ENCODE measurements at regions not wholly inside any gene's neighbourhood (a gene's known extent, or its start where the extent isn't known, plus 50 kb on each side); places are given as distances from the start of the nearest gene placed in this dataset.

- no peaks in the 10 kb centered on the region for H3K79me2 ChIP-seq (ENCODE audit: control insufficient read depth, insufficient read depth, low read length)
- H3K23ac ChIP-seq (ENCODE audit: low read length), result no peak overlapping the region
- H3K4ac ChIP-seq (ENCODE audit: low read depth, low read length), result no peak overlapping the region
- DNase-seq, result no peak
- H2BK5ac ChIP-seq (ENCODE audit: low read length), result no peak overlapping the region
- H2BK120ac ChIP-seq (ENCODE audit: low read depth, low read length), result no peak overlapping the region
- no peaks in the 10 kb centered on the region for H3K79me1 ChIP-seq (ENCODE audit: low read length)
- no peak overlapping the region for H2AK5ac ChIP-seq (ENCODE audit: low read length)
- H3K4me2 ChIP-seq (ENCODE audit: low read length), result no peak overlapping the region
- no CpG with 5 or more reads among the region's 23 CpGs for WGBS (ENCODE audit: extremely low coverage, insufficient coverage, low lambda C conversion rate)
- H3K9ac ChIP-seq (ENCODE audit: low read length), result no peak overlapping the region
- peaks cover 3% of the 10 kb centered on the region for H3K4me1 ChIP-seq (ENCODE audit: control insufficient read depth, low read depth, low read length)
- H2BK15ac ChIP-seq (replicated peaks; ENCODE audit: low read depth), result no peak overlapping the region
- H4K8ac ChIP-seq (ENCODE audit: low read depth, low read length), result no peak overlapping the region
- no peak overlapping the region for H3K27ac ChIP-seq (ENCODE audit: low read depth, low read length)
- no peak overlapping the region for H4K5ac ChIP-seq (ENCODE audit: low read length)
- H3K4me3 ChIP-seq (ENCODE audit: low read length), result no peak overlapping the region
- H3K18ac ChIP-seq (ENCODE audit: low read length), result no peak overlapping the region
- no peak overlapping the region for H3K56ac ChIP-seq (ENCODE audit: low read length)
- H3K36me3 ChIP-seq (ENCODE audit: control insufficient read depth, insufficient read depth, low read length), result no peaks in the 10 kb centered on the region
- no peaks in the 10 kb centered on the region for H3K27me3 ChIP-seq (ENCODE audit: insufficient read depth, low read length, poor library complexity)
Observed at GRCh38 chr9:135255841-135256580, 168.5 kb downstream of the OLFM1 start.

- DNase-seq, result no peak
- Histone ChIP-seq H3K56ac (ENCODE audit: low read length) (no peak overlapping the region), H3K27me3 (ENCODE audit: insufficient read depth, low read length, poor library complexity) (no peaks in the 10 kb centered on the region), H3K4me1 (ENCODE audit: control insufficient read depth, low read depth, low read length) (peaks cover 3% of the 10 kb centered on the region), H3K79me2 (ENCODE audit: control insufficient read depth, insufficient read depth, low read length) (no peaks in the 10 kb centered on the region), H3K4ac (ENCODE audit: low read depth, low read length) (no peak overlapping the region), H4K5ac (ENCODE audit: low read length) (no peak overlapping the region), H4K8ac (ENCODE audit: low read depth, low read length) (no peak overlapping the region), H3K36me3 (ENCODE audit: control insufficient read depth, insufficient read depth, low read length) (no peaks in the 10 kb centered on the region), H3K18ac (ENCODE audit: low read length) (no peak overlapping the region), H3K79me1 (ENCODE audit: low read length) (no peaks in the 10 kb centered on the region), H3K4me2 (ENCODE audit: low read length) (no peak overlapping the region), H2BK120ac (ENCODE audit: low read depth, low read length) (no peak overlapping the region), H2BK5ac (ENCODE audit: low read length) (no peak overlapping the region), H2BK15ac (replicated peaks; ENCODE audit: low read depth) (no peak overlapping the region), H3K27ac (ENCODE audit: low read depth, low read length) (no peak overlapping the region), H2AK5ac (ENCODE audit: low read length) (no peak overlapping the region), H3K9ac (ENCODE audit: low read length) (no peak overlapping the region), H3K23ac (ENCODE audit: low read length) (no peak overlapping the region), H3K4me3 (ENCODE audit: low read length) (no peak overlapping the region)
- WGBS (ENCODE audit: extremely low coverage, insufficient coverage, low lambda C conversion rate), result no CpG with 5 or more reads among the region's 26 CpGs
Observed at GRCh38 chr9:135256581-135257354, 169.3 kb downstream of the OLFM1 start.

GRCh38 chr9:135258461-135258860 is 171.0 kb downstream of the OLFM1 start:
- no peak for DNase-seq
- H4K8ac ChIP-seq (ENCODE audit: low read depth, low read length), result no peak overlapping the region
- H3K79me2 ChIP-seq (ENCODE audit: control insufficient read depth, insufficient read depth, low read length), result no peaks in the 10 kb centered on the region
- no peak overlapping the region for H3K18ac ChIP-seq (ENCODE audit: low read length)
- H3K27me3 ChIP-seq (ENCODE audit: insufficient read depth, low read length, poor library complexity), result no peaks in the 10 kb centered on the region
- no CpG with 5 or more reads among the region's 23 CpGs for WGBS (ENCODE audit: extremely low coverage, insufficient coverage, low lambda C conversion rate)
- H2AK5ac ChIP-seq (ENCODE audit: low read length), result no peak overlapping the region
- H3K27ac ChIP-seq (ENCODE audit: low read depth, low read length), result no peak overlapping the region
- H3K36me3 ChIP-seq (ENCODE audit: control insufficient read depth, insufficient read depth, low read length), result no peaks in the 10 kb centered on the region
- H3K56ac ChIP-seq (ENCODE audit: low read length), result no peak overlapping the region
- H3K4me2 ChIP-seq (ENCODE audit: low read length), result no peak overlapping the region
- H3K23ac ChIP-seq (ENCODE audit: low read length), result no peak overlapping the region
- no peaks in the 10 kb centered on the region for H3K79me1 ChIP-seq (ENCODE audit: low read length)
- H3K9ac ChIP-seq (ENCODE audit: low read length), result no peak overlapping the region
- no peaks in the 10 kb centered on the region for H3K4me1 ChIP-seq (ENCODE audit: control insufficient read depth, low read depth, low read length)
- no peak overlapping the region for H3K4me3 ChIP-seq (ENCODE audit: low read length)
- H2BK5ac ChIP-seq (ENCODE audit: low read length), result no peak overlapping the region
- no peak overlapping the region for H3K4ac ChIP-seq (ENCODE audit: low read depth, low read length)
- H2BK15ac ChIP-seq (replicated peaks; ENCODE audit: low read depth), result no peak overlapping the region
- H4K5ac ChIP-seq (ENCODE audit: low read length), result no peak overlapping the region
- no peak overlapping the region for H2BK120ac ChIP-seq (ENCODE audit: low read depth, low read length)

- no peak overlapping the region for H3K4me2 ChIP-seq (ENCODE audit: low read length)
- H2BK15ac ChIP-seq (replicated peaks; ENCODE audit: low read depth), result no peak overlapping the region
- no peak overlapping the region for H3K27ac ChIP-seq (ENCODE audit: low read depth, low read length)
- WGBS (ENCODE audit: extremely low coverage, insufficient coverage, low lambda C conversion rate), result no CpG with 5 or more reads among the region's 19 CpGs
- no peaks in the 10 kb centered on the region for H3K79me1 ChIP-seq (ENCODE audit: low read length)
- H3K4me1 ChIP-seq (ENCODE audit: control insufficient read depth, low read depth, low read length), result no peaks in the 10 kb centered on the region
- no peak overlapping the region for H3K9ac ChIP-seq (ENCODE audit: low read length)
- H3K56ac ChIP-seq (ENCODE audit: low read length), result no peak overlapping the region
- no peak overlapping the region for H3K4ac ChIP-seq (ENCODE audit: low read depth, low read length)
- H2BK5ac ChIP-seq (ENCODE audit: low read length), result no peak overlapping the region
- no peaks in the 10 kb centered on the region for H3K27me3 ChIP-seq (ENCODE audit: insufficient read depth, low read length, poor library complexity)
- H2AK5ac ChIP-seq (ENCODE audit: low read length), result no peak overlapping the region
- DNase-seq, result no peak
- no peak overlapping the region for H2BK120ac ChIP-seq (ENCODE audit: low read depth, low read length)
- no peak overlapping the region for H3K23ac ChIP-seq (ENCODE audit: low read length)
- H3K36me3 ChIP-seq (ENCODE audit: control insufficient read depth, insufficient read depth, low read length), result no peaks in the 10 kb centered on the region
- no peak overlapping the region for H4K8ac ChIP-seq (ENCODE audit: low read depth, low read length)
- no peak overlapping the region for H4K5ac ChIP-seq (ENCODE audit: low read length)
- no peak overlapping the region for H3K4me3 ChIP-seq (ENCODE audit: low read length)
- H3K79me2 ChIP-seq (ENCODE audit: control insufficient read depth, insufficient read depth, low read length), result no peaks in the 10 kb centered on the region
- H3K18ac ChIP-seq (ENCODE audit: low read length), result no peak overlapping the region
Observed at GRCh38 chr9:135259273-135259672, 171.8 kb downstream of the OLFM1 start.

GRCh38 chr9:135260221-135261180 is 173.0 kb downstream of the OLFM1 start:
- H3K4me1 ChIP-seq (ENCODE audit: control insufficient read depth, low read depth, low read length), result no peaks in the 10 kb centered on the region
- H2BK15ac ChIP-seq (replicated peaks; ENCODE audit: low read depth), result no peak overlapping the region
- H3K4me3 ChIP-seq (ENCODE audit: low read length), result no peak overlapping the region

More at GRCh38 chr9:135260221-135261180, 173.0 kb downstream of the OLFM1 start:
- Histone ChIP-seq H3K79me2 (ENCODE audit: control insufficient read depth, insufficient read depth, low read length) (no peaks in the 10 kb centered on the region), H3K9ac (ENCODE audit: low read length) (no peak overlapping the region), H3K4ac (ENCODE audit: low read depth, low read length) (no peak overlapping the region), H3K27ac (ENCODE audit: low read depth, low read length) (no peak overlapping the region), H3K56ac (ENCODE audit: low read length) (no peak overlapping the region), H3K23ac (ENCODE audit: low read length) (no peak overlapping the region), H2AK5ac (ENCODE audit: low read length) (no peak overlapping the region), H3K27me3 (ENCODE audit: insufficient read depth, low read length, poor library complexity) (no peaks in the 10 kb centered on the region), H3K4me2 (ENCODE audit: low read length) (no peak overlapping the region), H2BK120ac (ENCODE audit: low read depth, low read length) (no peak overlapping the region), H2BK5ac (ENCODE audit: low read length) (no peak overlapping the region), H3K79me1 (ENCODE audit: low read length) (no peaks in the 10 kb centered on the region), H4K5ac (ENCODE audit: low read length) (no peak overlapping the region), H3K36me3 (ENCODE audit: control insufficient read depth, insufficient read depth, low read length) (no peaks in the 10 kb centered on the region), H3K18ac (ENCODE audit: low read length) (no peak overlapping the region), H4K8ac (ENCODE audit: low read depth, low read length) (no peak overlapping the region)
- DNase-seq, result no peak
- no CpG with 5 or more reads among the region's 35 CpGs for WGBS (ENCODE audit: extremely low coverage, insufficient coverage, low lambda C conversion rate)
